ENCODE measurements at regions not wholly inside any gene's neighbourhood (a gene's known extent, or its start where the extent isn't known, plus 50 kb on each side); places are given as distances from the start of the nearest gene placed in this dataset.

DNA sequence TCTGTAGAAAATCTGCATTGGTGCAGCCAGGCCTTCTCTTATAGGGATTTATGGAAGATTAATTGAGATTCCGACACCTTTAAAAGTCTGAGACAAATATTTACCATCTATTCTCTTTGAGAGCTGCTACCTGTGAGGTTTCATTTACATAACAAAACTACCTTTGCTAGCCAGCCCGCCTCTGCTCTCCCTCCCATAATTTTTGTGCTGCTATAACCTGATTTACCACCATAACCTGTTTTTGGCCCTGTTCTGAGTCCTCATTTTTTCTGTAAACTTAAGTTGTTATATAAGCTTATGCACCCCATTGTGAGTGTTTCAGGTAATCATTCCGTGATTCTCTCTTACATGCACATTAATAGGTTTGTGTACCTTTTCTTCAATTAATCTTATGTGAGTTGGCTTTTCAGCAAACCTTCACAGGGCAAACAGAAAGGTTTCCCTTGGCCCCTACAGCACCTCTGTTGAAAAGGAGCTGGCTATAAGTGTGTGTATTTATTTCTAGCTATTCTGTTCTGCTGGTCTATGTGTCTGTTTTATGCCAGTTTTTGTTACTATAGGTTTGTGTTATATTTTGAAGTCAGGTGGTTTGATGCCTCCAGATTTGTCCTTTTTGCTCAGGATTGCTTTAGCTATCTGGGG is 114.9 kb upstream of the XIRP2 start:
- TF ChIP-seq, protein P1, sequence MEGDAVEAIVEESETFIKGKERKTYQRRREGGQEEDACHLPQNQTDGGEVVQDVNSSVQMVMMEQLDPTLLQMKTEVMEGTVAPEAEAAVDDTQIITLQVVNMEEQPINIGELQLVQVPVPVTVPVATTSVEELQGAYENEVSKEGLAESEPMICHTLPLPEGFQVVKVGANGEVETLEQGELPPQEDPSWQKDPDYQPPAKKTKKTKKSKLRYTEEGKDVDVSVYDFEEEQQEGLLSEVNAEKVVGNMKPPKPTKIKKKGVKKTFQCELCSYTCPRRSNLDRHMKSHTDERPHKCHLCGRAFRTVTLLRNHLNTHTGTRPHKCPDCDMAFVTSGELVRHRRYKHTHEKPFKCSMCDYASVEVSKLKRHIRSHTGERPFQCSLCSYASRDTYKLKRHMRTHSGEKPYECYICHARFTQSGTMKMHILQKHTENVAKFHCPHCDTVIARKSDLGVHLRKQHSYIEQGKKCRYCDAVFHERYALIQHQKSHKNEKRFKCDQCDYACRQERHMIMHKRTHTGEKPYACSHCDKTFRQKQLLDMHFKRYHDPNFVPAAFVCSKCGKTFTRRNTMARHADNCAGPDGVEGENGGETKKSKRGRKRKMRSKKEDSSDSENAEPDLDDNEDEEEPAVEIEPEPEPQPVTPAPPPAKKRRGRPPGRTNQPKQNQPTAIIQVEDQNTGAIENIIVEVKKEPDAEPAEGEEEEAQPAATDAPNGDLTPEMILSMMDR (IDR thresholded peaks at IDR 0.05): no peak
- TF ChIP-seq POLR2A (IDR thresholded peaks at IDR 0.05): no peak
